Endothelial cell of umbilical vein (primary cell): ENCODE measurements at regions not wholly inside any gene's neighbourhood (a gene's known extent, or its start where the extent isn't known, plus 50 kb on each side); places are given as distances from the start of the nearest gene placed in this dataset.

Experiments used
- CTCF ChIP-seq, 2 donors: IDR thresholded peaks; 1 replicate in 1 of 2; 2 replicates in 1 of 2; pipeline ENCODE4 v1.5.1; 2011; ENCODE audit warnings: low read length in 2 of 2, mild to moderate bottlenecking in 2 of 2, moderate library complexity in 2 of 2, control low read depth in 1 of 2, inconsistent platforms in 1 of 2, low read depth in 1 of 2; ENCODE audit not compliant: insufficient read depth in 1 of 2; ENCODE audit errors: extremely low read depth in 1 of 2
- FOS ChIP-seq: IDR thresholded peaks from 2 replicates; pipeline ENCODE4 v1.6.1; 2011; ENCODE audit warnings: mild to moderate bottlenecking, low read length, moderate library complexity, borderline replicate concordance; ENCODE audit not compliant: insufficient read depth
- JUN ChIP-seq: IDR thresholded peaks from 2 replicates; pipeline ENCODE4 v1.6.1; 2011; ENCODE audit warnings: borderline replicate concordance, low read depth; ENCODE audit not compliant: insufficient read length, insufficient read depth

- no peak for TF ChIP-seq CTCF (IDR thresholded peaks at IDR 0.05; ENCODE audit: extremely low read depth in 1 of 2, insufficient read depth in 1 of 2, low read depth in 1 of 2, low read length in 2 of 2)
- TF ChIP-seq FOS: no peak
- TF ChIP-seq JUN: no peak
These were observed 600.3 kb downstream of the MID1IP1 start for GRCh38 chrX:39401483-39402110.
